CD8-positive, alpha-beta memory T cell (primary cell): ENCODE measurements at regions not wholly inside any gene's neighbourhood (a gene's known extent, or its start where the extent isn't known, plus 50 kb on each side); places are given as distances from the start of the nearest gene placed in this dataset.
A peak's percentile ranks its signal among the peaks of the same experiment; 100 is the strongest.

Experiments used
- CTCF ChIA-PET: fragments of 350-600 bp; sonication (Branson Sonifier 250); formaldehyde crosslinking; loops from one replicate; lab custom pipeline; 2021; ENCODE audit warnings: antibody characterized with exemption; lab: Charles Lee
- POLR2A ChIA-PET: fragments of 350-600 bp; sonication (Branson Sonifier 250); formaldehyde crosslinking; loops from one replicate; lab custom pipeline; 2021; ENCODE audit warnings: antibody characterized with exemption; lab: Charles Lee
- DNase-seq, 5 donors: peaks; one replicate each; pipeline versions ENCODE4 v3.0.0 to v3.0.0-alpha.2; 2020 to 2022; ENCODE audit warnings: mixed read lengths in 1 of 5
- H3K27ac ChIP-seq: one replicate; pipeline ENCODE4 v1.7.0; 2013; ENCODE audit warnings: low read depth, mild to moderate bottlenecking, low read length, moderate library complexity
- H3K27me3 ChIP-seq: 2 replicates; pipeline ENCODE4 v1.7.0; 2013; ENCODE audit warnings: low read length, mild to moderate bottlenecking; ENCODE audit not compliant: insufficient read depth, poor library complexity, severe bottlenecking
- H3K36me3 ChIP-seq: 2 replicates; pipeline ENCODE4 v1.7.0; 2013; ENCODE audit warnings: mild to moderate bottlenecking, low read length, moderate library complexity; ENCODE audit not compliant: insufficient read depth
- H3K4me1 ChIP-seq: 2 replicates; pipeline ENCODE4 v1.7.0; 2013; ENCODE audit warnings: mild to moderate bottlenecking, low read length, moderate library complexity; ENCODE audit not compliant: insufficient read depth
- H3K4me3 ChIP-seq: 2 replicates; pipeline ENCODE4 v1.7.0; 2013; ENCODE audit warnings: mild to moderate bottlenecking, low read length
- H3K9me3 ChIP-seq: 2 replicates; pipeline ENCODE4 v1.7.0; 2013; ENCODE audit warnings: mild to moderate bottlenecking, low read length
- H3K27ac Mint-ChIP-seq, 8 donors: one replicate each; pipeline ENCODE4 v1.8.0; 2020 to 2021; ENCODE audit warnings: mixed read lengths in 8 of 8, mild to moderate bottlenecking in 6 of 8, inconsistent platforms in 3 of 8, moderate library complexity in 3 of 8
- H3K27me3 Mint-ChIP-seq, 2 donors: one replicate each; pipeline ENCODE4 v1.8.0; 2020 to 2021; ENCODE audit warnings: mixed read lengths in 2 of 2, mild to moderate bottlenecking in 1 of 2, moderate library complexity in 1 of 2
- H3K36me3 Mint-ChIP-seq, 3 donors: one replicate each; pipeline ENCODE4 v1.8.0; 2020 to 2021; ENCODE audit warnings: mixed read lengths in 3 of 3, inconsistent platforms in 1 of 3, mild to moderate bottlenecking in 1 of 3
- H3K4me1 Mint-ChIP-seq, 3 donors: one replicate each; pipeline ENCODE4 v1.8.0; 2020 to 2021; ENCODE audit warnings: mixed read lengths in 3 of 3, inconsistent platforms in 1 of 3, mild to moderate bottlenecking in 1 of 3
- H3K4me3 Mint-ChIP-seq, 7 donors: one replicate each; pipeline ENCODE4 v1.8.0; 2020 to 2021; ENCODE audit warnings: mixed read lengths in 7 of 7, mild to moderate bottlenecking in 6 of 7, moderate library complexity in 4 of 7, inconsistent platforms in 2 of 7
- H3K9me3 Mint-ChIP-seq, 5 donors: one replicate each; pipeline ENCODE4 v1.8.0; 2020 to 2022; ENCODE audit warnings: mixed read lengths in 5 of 5, mild to moderate bottlenecking in 3 of 5, moderate library complexity in 2 of 5, inconsistent platforms in 1 of 5

GRCh38 chr4:152010710-152011079 lies 249.9 kb upstream of the GATB start:
- peaks cover 49 to 62% (median 57%) of the 10 kb centered on the region in 3 donors for H3K4me1 Mint-ChIP-seq
- peak overlapping the region in 6 of 7 donors; percentile 2 to 66 (median 60) for H3K4me3 Mint-ChIP-seq
- H3K36me3 Mint-ChIP-seq: peaks cover 0 to 9% (median 3%) of the 10 kb centered on the region in 3 donors
- Histone ChIP-seq H3K4me1 (peaks cover 42% of the 10 kb centered on the region), H3K36me3 (no peaks in the 10 kb centered on the region), H3K4me3 (no peak overlapping the region), H3K9me3 (no peaks in the 10 kb centered on the region), H3K27ac (no peak overlapping the region), H3K27me3 (no peaks in the 10 kb centered on the region)
- DNase-seq: peak in 2 of 5 donors; percentile 41 to 64
- peaks cover 2 to 3% of the 10 kb centered on the region in 2 donors for H3K27me3 Mint-ChIP-seq
- peak overlapping the region in 7 of 8 donors; percentile 64 to 96 (median 77) for H3K27ac Mint-ChIP-seq
- ChIA-PET POLR2A (no interaction called here), CTCF (no interaction called here)
- peaks cover 0 to 3% (median 2%) of the 10 kb centered on the region in 5 donors for H3K9me3 Mint-ChIP-seq

GRCh38 chr4:152009983-152010709 lies 249.3 kb upstream of the GATB start:
- ChIA-PET CTCF (no interaction called here), POLR2A (no interaction called here)
- H3K27me3 Mint-ChIP-seq: peaks cover 3% of the 10 kb centered on the region in 2 donors
- H3K27ac ChIP-seq: no peak overlapping the region
- no peaks in the 10 kb centered on the region for H3K36me3 ChIP-seq
- peak overlapping the region in 7 of 8 donors; percentile 21 to 96 (median 75) for H3K27ac Mint-ChIP-seq
- peaks cover 42% of the 10 kb centered on the region for H3K4me1 ChIP-seq
- H3K9me3 Mint-ChIP-seq: peaks cover 0 to 3% (median 2%) of the 10 kb centered on the region in 5 donors
- H3K4me1 Mint-ChIP-seq: peaks cover 46 to 59% (median 55%) of the 10 kb centered on the region in 3 donors
- H3K4me3 ChIP-seq: no peak overlapping the region
- peak overlapping the region in 3 of 7 donors; percentile 2 to 60 (median 45) for H3K4me3 Mint-ChIP-seq
- no peaks in the 10 kb centered on the region for H3K9me3 ChIP-seq
- peaks cover 0 to 10% (median 3%) of the 10 kb centered on the region in 3 donors for H3K36me3 Mint-ChIP-seq
- no peaks in the 10 kb centered on the region for H3K27me3 ChIP-seq
- no peak for DNase-seq

- Mint-ChIP-seq H3K27me3 (peaks cover 3 to 6% of the 10 kb centered on the region in 2 donors), H3K4me1 (peaks cover 39 to 50% (median 46%) of the 10 kb centered on the region in 3 donors), H3K9me3 (peaks cover 0 to 3% (median 2%) of the 10 kb centered on the region in 5 donors), H3K27ac (peak overlapping the region in 3 of 8 donors; percentile 10 to 35 (median 31)), H3K36me3 (peaks cover 0 to 10% (median 3%) of the 10 kb centered on the region in 3 donors), H3K4me3 (no peak overlapping the region)
- no peaks in the 10 kb centered on the region for H3K36me3 ChIP-seq
- H3K4me1 ChIP-seq: peaks cover 32% of the 10 kb centered on the region
- H3K4me3 ChIP-seq: no peak overlapping the region
- DNase-seq: no peak
- no peaks in the 10 kb centered on the region for H3K9me3 ChIP-seq
- ChIA-PET CTCF (no interaction called here), POLR2A (no interaction called here)
- no peak overlapping the region for H3K27ac ChIP-seq
- H3K27me3 ChIP-seq: no peaks in the 10 kb centered on the region
Measured at GRCh38 chr4:152009031-152009670, 248.3 kb upstream of the GATB start.

- POLR2A ChIA-PET: no interaction called here
Measured at GRCh38 chr4:152007111-152007510, 246.3 kb upstream of the GATB start.

GRCh38 chr4:152004801-152005200 lies 244.0 kb upstream of the GATB start:
- no peak overlapping the region for H3K4me3 Mint-ChIP-seq
- no peak overlapping the region for H3K27ac Mint-ChIP-seq
- Histone ChIP-seq H3K4me1 (peaks cover 16% of the 10 kb centered on the region), H3K27ac (no peak overlapping the region), H3K36me3 (no peaks in the 10 kb centered on the region), H3K9me3 (no peaks in the 10 kb centered on the region), H3K27me3 (no peaks in the 10 kb centered on the region), H3K4me3 (no peak overlapping the region)
- peaks cover 0 to 10% (median 4%) of the 10 kb centered on the region in 3 donors for H3K36me3 Mint-ChIP-seq
- H3K9me3 Mint-ChIP-seq: peaks cover 0 to 2% (median 0%) of the 10 kb centered on the region in 5 donors
- CTCF ChIA-PET: no interaction called here
- peaks cover 10 to 19% (median 16%) of the 10 kb centered on the region in 3 donors for H3K4me1 Mint-ChIP-seq
- peaks cover 6% of the 10 kb centered on the region in 2 donors for H3K27me3 Mint-ChIP-seq
- no peak for DNase-seq
- POLR2A ChIA-PET: no interaction called here

More at GRCh38 chr4:152007111-152007510, 246.3 kb upstream of the GATB start:
- Histone ChIP-seq H3K27ac (no peak overlapping the region), H3K4me1 (peaks cover 38% of the 10 kb centered on the region), H3K27me3 (no peaks in the 10 kb centered on the region), H3K4me3 (no peak overlapping the region), H3K9me3 (no peaks in the 10 kb centered on the region), H3K36me3 (no peaks in the 10 kb centered on the region)
- no peak overlapping the region for H3K4me3 Mint-ChIP-seq
- H3K27me3 Mint-ChIP-seq: peaks cover 3 to 6% of the 10 kb centered on the region in 2 donors
- H3K4me1 Mint-ChIP-seq: peaks cover 30 to 42% (median 39%) of the 10 kb centered on the region in 3 donors
- CTCF ChIA-PET: no interaction called here
- H3K27ac Mint-ChIP-seq: no peak overlapping the region
- peaks cover 0 to 2% (median 0%) of the 10 kb centered on the region in 5 donors for H3K9me3 Mint-ChIP-seq
- H3K36me3 Mint-ChIP-seq: peaks cover 0 to 10% (median 3%) of the 10 kb centered on the region in 3 donors
- no peak for DNase-seq

- Histone ChIP-seq H3K27ac (no peak overlapping the region), H3K4me3 (no peak overlapping the region), H3K4me1 (peaks cover 13% of the 10 kb centered on the region), H3K36me3 (no peaks in the 10 kb centered on the region), H3K27me3 (no peaks in the 10 kb centered on the region), H3K9me3 (no peaks in the 10 kb centered on the region)
- H3K4me3 Mint-ChIP-seq: no peak overlapping the region
- ChIA-PET POLR2A (no interaction called here), CTCF (no interaction called here)
- no peak overlapping the region for H3K27ac Mint-ChIP-seq
- H3K4me1 Mint-ChIP-seq: peaks cover 18 to 30% (median 19%) of the 10 kb centered on the region in 3 donors
- peaks cover 0 to 5% (median 4%) of the 10 kb centered on the region in 3 donors for H3K36me3 Mint-ChIP-seq
- no peaks in the 10 kb centered on the region for H3K9me3 Mint-ChIP-seq
- no peak for DNase-seq
- peaks cover 3 to 4% of the 10 kb centered on the region in 2 donors for H3K27me3 Mint-ChIP-seq
Measured at GRCh38 chr4:152000518-152000917, 239.7 kb upstream of the GATB start.

- Mint-ChIP-seq H3K27ac (no peak overlapping the region), H3K9me3 (no peaks in the 10 kb centered on the region), H3K4me1 (peaks cover 30 to 43% (median 31%) of the 10 kb centered on the region in 3 donors), H3K4me3 (no peak overlapping the region), H3K27me3 (peaks cover 0 to 3% of the 10 kb centered on the region in 2 donors), H3K36me3 (peaks cover 0 to 14% (median 4%) of the 10 kb centered on the region in 3 donors)
- H3K4me1 ChIP-seq: peaks cover 19% of the 10 kb centered on the region
- H3K27ac ChIP-seq: no peak overlapping the region
- H3K4me3 ChIP-seq: no peak overlapping the region
- POLR2A ChIA-PET: no interaction called here
- CTCF ChIA-PET: no interaction called here
- no peaks in the 10 kb centered on the region for H3K27me3 ChIP-seq
- H3K36me3 ChIP-seq: no peaks in the 10 kb centered on the region
- DNase-seq: no peak
- H3K9me3 ChIP-seq: no peaks in the 10 kb centered on the region
Measured at GRCh38 chr4:151998723-151999122, 237.9 kb upstream of the GATB start.

GRCh38 chr4:151997461-151997860 lies 236.7 kb upstream of the GATB start:
- no peaks in the 10 kb centered on the region for H3K27me3 ChIP-seq
- peaks cover 0 to 14% (median 4%) of the 10 kb centered on the region in 3 donors for H3K36me3 Mint-ChIP-seq
- DNase-seq: no peak
- peaks cover 20% of the 10 kb centered on the region for H3K4me1 ChIP-seq
- POLR2A ChIA-PET: no interaction called here
- no peak overlapping the region for H3K27ac ChIP-seq
- no peaks in the 10 kb centered on the region for H3K36me3 ChIP-seq
- no peaks in the 10 kb centered on the region for H3K9me3 ChIP-seq
- H3K4me1 Mint-ChIP-seq: peaks cover 35 to 46% (median 37%) of the 10 kb centered on the region in 3 donors
- H3K27me3 Mint-ChIP-seq: peaks cover 0 to 3% of the 10 kb centered on the region in 2 donors
- H3K4me3 Mint-ChIP-seq: no peak overlapping the region
- no peaks in the 10 kb centered on the region for H3K9me3 Mint-ChIP-seq
- H3K27ac Mint-ChIP-seq: peak overlapping the region in 3 of 8 donors; percentile 11 to 91 (median 47)
- H3K4me3 ChIP-seq: no peak overlapping the region
- CTCF ChIA-PET: no interaction called here
